22Rv1 (cell line): ENCODE measurements at regions not wholly inside any gene's neighbourhood (a gene's known extent, or its start where the extent isn't known, plus 50 kb on each side); places are given as distances from the start of the nearest gene placed in this dataset.

Experiments
- H3K27ac ChIP-seq: fragments of 450-650 bp; 2 replicates; pipeline ENCODE4 v1.5.1; 2017
- ZFX ChIP-seq: fragments of 450-650 bp; IDR thresholded peaks from 2 replicates; pipeline ENCODE4 v1.6.1; 2017; ENCODE audit warnings: antibody characterized with exemption, borderline replicate concordance
- TF ChIP-seq, protein P1 (sequence below): fragments of 450-650 bp; IDR thresholded peaks from 2 replicates; pipeline ENCODE4 v1.5.1; 2017; ENCODE audit warnings: mild to moderate bottlenecking

DNA sequence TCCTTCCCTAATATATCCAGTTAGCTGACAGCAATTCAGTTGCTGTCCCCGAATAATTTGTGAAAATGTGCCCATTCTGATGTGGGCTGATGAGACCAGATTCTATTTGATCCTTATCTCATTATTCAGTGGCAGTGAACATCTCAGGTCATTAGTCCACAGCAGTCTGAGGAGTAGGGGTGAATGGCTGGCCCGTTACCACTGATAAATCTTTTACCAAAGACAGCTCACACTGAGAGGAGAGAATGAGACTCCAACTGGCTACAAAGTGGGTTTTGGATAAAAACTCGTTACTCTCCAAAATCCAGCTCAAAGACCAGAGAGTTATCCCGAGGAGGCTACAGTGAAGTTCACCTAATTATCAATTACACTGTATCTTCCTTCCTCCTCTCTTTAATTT lies 189.7 kb downstream of the TUSC7 start:
- H3K27ac ChIP-seq: no peak overlapping the region
- TF ChIP-seq ZFX: no peak
- TF ChIP-seq, protein P1, sequence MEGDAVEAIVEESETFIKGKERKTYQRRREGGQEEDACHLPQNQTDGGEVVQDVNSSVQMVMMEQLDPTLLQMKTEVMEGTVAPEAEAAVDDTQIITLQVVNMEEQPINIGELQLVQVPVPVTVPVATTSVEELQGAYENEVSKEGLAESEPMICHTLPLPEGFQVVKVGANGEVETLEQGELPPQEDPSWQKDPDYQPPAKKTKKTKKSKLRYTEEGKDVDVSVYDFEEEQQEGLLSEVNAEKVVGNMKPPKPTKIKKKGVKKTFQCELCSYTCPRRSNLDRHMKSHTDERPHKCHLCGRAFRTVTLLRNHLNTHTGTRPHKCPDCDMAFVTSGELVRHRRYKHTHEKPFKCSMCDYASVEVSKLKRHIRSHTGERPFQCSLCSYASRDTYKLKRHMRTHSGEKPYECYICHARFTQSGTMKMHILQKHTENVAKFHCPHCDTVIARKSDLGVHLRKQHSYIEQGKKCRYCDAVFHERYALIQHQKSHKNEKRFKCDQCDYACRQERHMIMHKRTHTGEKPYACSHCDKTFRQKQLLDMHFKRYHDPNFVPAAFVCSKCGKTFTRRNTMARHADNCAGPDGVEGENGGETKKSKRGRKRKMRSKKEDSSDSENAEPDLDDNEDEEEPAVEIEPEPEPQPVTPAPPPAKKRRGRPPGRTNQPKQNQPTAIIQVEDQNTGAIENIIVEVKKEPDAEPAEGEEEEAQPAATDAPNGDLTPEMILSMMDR: no peak

DNA sequence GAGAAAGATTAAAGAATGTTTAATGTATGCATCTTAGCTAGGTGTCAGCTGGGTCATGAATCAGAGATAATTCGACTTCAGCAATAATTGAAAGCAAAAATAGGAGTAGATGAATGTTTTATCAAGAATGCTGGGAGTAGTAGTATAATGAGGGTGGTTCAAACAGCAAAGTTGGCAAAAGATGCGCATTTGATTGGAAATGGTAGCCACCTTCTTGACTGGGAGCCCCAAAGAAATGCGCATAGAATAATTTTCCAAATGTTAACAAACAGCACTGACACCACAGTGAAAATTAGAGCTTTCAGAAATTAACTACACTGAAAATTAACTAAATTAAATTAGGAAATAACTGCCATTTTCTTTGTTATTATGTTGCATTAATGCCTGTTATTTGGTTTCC lies 195.8 kb downstream of the TUSC7 start:
- TF ChIP-seq, protein P1: no peak
- no peak for TF ChIP-seq ZFX
- no peak overlapping the region for H3K27ac ChIP-seq

DNA sequence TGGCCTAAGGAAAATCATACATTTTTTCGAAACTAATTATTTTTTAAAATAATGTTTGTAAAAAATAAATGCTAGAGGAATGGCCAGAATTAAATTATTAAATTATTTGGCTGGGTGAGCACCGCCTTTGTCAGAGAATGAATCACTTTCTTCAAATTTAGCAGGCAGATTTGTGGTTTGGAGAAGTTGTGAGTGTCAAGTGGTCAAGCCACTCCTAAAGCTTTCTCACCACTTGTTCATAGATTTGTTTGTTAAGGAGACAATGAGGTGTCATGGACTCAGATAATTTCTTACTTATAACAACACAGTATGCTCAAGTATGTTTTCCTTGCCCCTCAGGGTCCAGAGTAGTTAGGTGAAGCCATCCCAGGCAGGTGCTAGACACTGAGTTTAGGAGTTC lies 196.2 kb downstream of the TUSC7 start:
- H3K27ac ChIP-seq: no peak overlapping the region

DNA sequence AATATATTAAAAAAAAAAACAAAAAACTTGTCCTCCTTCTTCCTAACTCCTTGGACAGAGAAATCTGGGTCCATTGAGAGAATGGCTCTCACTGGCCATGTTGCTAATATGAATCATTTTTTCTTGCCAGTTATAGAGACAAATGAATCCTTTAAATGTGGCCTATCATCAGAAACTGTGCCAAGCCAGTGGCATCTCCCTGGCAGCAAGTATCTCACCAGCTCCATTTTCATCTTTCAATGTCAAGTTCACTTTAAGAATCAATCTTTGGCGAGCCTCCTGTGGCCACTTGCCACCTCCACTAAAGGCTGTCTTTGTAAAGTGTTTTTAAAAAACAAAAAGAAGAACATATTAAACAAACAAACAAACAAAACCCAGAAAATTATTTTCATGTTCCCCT lies 202.5 kb downstream of the TUSC7 start:
- no peak overlapping the region for H3K27ac ChIP-seq
- TF ChIP-seq, protein P1: no peak
- TF ChIP-seq ZFX: no peak

More for the DNA sequence above, 196.2 kb downstream of the TUSC7 start:
- TF ChIP-seq, protein P1: no peak
- TF ChIP-seq ZFX: no peak

DNA sequence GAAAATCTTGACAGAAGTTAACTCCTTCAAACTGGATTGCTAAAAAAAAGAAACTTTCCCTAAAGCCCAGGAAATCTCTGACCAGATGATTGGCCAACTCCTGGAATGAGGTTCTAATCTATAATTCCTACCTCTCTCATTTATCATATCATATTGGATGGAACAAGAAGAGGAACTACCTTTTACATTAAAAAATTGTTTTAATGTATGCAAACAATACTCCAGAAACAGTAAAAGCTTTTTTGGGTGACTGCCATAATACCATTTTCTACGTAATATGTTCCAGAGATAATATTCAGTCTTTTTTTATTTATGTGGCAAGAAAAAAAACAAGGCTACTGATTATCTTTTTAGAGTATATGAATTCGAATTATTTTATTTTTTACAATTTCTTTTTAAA lies 204.4 kb downstream of the TUSC7 start:
- H3K27ac ChIP-seq: no peak overlapping the region
- TF ChIP-seq ZFX: no peak
- TF ChIP-seq, protein P1: no peak

DNA sequence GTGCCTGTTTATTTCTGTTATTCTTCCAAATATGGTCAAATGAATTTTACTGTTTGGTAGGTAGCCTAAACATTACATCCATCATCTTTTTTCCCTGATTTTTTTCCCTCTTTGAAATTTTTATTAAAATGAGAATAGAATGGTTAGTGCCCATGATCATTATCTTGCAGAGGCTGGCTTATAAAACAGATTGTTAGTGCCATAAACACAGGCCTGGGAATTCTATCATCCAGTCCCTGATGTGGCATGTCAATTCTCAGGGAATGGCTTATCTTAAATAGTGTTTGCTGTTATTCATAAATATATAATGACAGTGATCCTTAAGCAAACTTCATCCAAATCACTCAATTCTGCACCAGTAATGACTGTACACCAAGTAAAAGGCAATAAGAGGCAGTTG lies 207.3 kb downstream of the TUSC7 start:
- no peak overlapping the region for H3K27ac ChIP-seq
- TF ChIP-seq ZFX: no peak
- TF ChIP-seq, protein P1: no peak

DNA sequence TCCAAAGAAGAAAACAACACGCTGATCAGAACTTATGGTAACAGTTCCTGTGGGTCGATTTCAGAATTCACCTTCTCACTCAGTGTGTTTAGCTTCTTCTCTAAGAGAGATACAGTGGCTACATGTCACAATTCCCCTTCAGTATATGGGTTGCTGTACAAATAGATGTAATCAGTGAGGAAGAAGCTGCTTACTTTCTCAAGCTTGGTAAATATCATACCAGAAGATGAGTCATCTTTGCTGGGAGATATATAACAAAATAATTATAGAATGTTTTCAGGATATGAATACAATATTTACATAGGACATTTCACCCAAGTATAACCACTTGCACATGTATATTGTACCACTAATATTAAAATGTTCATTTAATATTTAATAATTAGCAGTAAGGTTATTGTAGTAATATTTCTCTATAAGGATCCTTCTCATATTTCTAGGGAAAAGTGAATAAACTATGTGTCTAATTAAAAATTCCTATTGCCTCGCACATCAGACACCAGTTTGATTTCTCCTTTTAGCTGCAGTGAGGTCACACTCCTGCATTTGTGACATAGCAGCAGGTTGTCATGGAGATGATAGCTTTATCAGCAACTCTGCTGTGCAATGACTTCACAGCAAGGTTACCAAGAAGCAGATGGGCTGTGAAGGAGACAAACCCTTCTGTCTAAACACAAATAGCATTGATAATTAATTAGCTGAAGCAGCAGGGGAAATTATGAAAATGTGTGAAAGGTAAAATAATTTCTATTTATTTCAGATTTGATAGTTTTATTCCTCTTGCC lies 211.4 kb downstream of the TUSC7 start:
- H3K27ac ChIP-seq: no peak overlapping the region
- no peak for TF ChIP-seq ZFX
- TF ChIP-seq, protein P1: no peak
